ENCODE measurements at regions not wholly inside any gene's neighbourhood (a gene's known extent, or its start where the extent isn't known, plus 50 kb on each side); places are given as distances from the start of the nearest gene placed in this dataset.

- DNase-seq, result no peak
These were observed 199.1 kb upstream of the NCAM1 start for GRCh38 chr11:112761911-112762706.

GRCh38 chr11:112762707-112763090 is 198.5 kb upstream of the NCAM1 start:
- no peak for DNase-seq

GRCh38 chr11:112765337-112765736 is 195.9 kb upstream of the NCAM1 start:
- no peak for DNase-seq

- no peak for DNase-seq
These were observed 192.1 kb upstream of the NCAM1 start for GRCh38 chr11:112769170-112769569.

GRCh38 chr11:112769584-112769983 is 191.6 kb upstream of the NCAM1 start:
- DNase-seq, result no peak

GRCh38 chr11:112770033-112770432 is 191.2 kb upstream of the NCAM1 start:
- no peak for DNase-seq

- DNase-seq, result no peak
These were observed 190.7 kb upstream of the NCAM1 start for GRCh38 chr11:112770487-112770886.

- no peak for DNase-seq
These were observed 189.4 kb upstream of the NCAM1 start for GRCh38 chr11:112771851-112772250.

GRCh38 chr11:112773264-112773663 is 188.0 kb upstream of the NCAM1 start:
- DNase-seq, result no peak

- DNase-seq, result no peak
These were observed 184.4 kb upstream of the NCAM1 start for GRCh38 chr11:112776834-112777233.

GRCh38 chr11:112777283-112777751 is 183.9 kb upstream of the NCAM1 start:
- no peak for DNase-seq

GRCh38 chr11:112778091-112778876 is 182.9 kb upstream of the NCAM1 start:
- no peak for DNase-seq

- no peak for DNase-seq
These were observed 182.3 kb upstream of the NCAM1 start for GRCh38 chr11:112778877-112779266.

- DNase-seq, result no peak
These were observed 180.7 kb upstream of the NCAM1 start for GRCh38 chr11:112780351-112781087.

- no peak for DNase-seq
These were observed 177.3 kb upstream of the NCAM1 start for GRCh38 chr11:112783945-112784322.

GRCh38 chr11:112784323-112785073 is 176.7 kb upstream of the NCAM1 start:
- no peak for DNase-seq

GRCh38 chr11:112785149-112785548 is 176.1 kb upstream of the NCAM1 start:
- DNase-seq, result no peak

- no peak for DNase-seq
These were observed 175.5 kb upstream of the NCAM1 start for GRCh38 chr11:112785719-112786118.

GRCh38 chr11:112786196-112786595 is 175.0 kb upstream of the NCAM1 start:
- DNase-seq, result no peak

GRCh38 chr11:112786886-112787530 is 174.2 kb upstream of the NCAM1 start:
- no peak for DNase-seq

GRCh38 chr11:112789481-112789880 is 171.7 kb upstream of the NCAM1 start:
- DNase-seq, result no peak

- DNase-seq, result no peak
These were observed 170.9 kb upstream of the NCAM1 start for GRCh38 chr11:112790286-112790685.

All from T-helper 9 cell (primary cell).